H1 (cell line): ENCODE measurements at regions not wholly inside any gene's neighbourhood (a gene's known extent, or its start where the extent isn't known, plus 50 kb on each side); places are given as distances from the start of the nearest gene placed in this dataset.

ENCODE experiments used
- CTCF ChIA-PET: fragments of 300-600 bp; sonication (Branson Sonifier 250); formaldehyde crosslinking; loops from one replicate; lab custom pipeline; 2021; ENCODE audit not compliant: partially characterized antibody; lab: Charles Lee
- POLR2A ChIA-PET: fragments of 300-600 bp; sonication (Branson Sonifier 250); formaldehyde crosslinking; loops from one replicate; lab custom pipeline; 2021; ENCODE audit warnings: inconsistent platforms; ENCODE audit not compliant: partially characterized antibody; lab: Charles Lee
- DNase-seq, 2 experiments: peaks; one replicate each; pipeline versions ENCODE4 v3.0.0 to v3.0.0-alpha.2; 2010 to 2022; ENCODE audit warnings: low spot score in 2 of 2, low read depth in 1 of 2, mixed read lengths in 1 of 2
- FAIRE-seq: peaks from 2 replicates; lab custom pipeline; 2011; peaks lifted over from hg19 to GRCh38; lab: Jason Lieb, UNC
- H2AFZ ChIP-seq: 2 replicates; pipeline ENCODE4 v1.8.1; 2012; ENCODE audit warnings: low read length, inconsistent platforms
- H2AK5ac ChIP-seq: 2 replicates; pipeline ENCODE4 v1.6.1; 2013; ENCODE audit warnings: low read depth, low read length
- H2BK120ac ChIP-seq: replicated peaks from 2 replicates; pipeline ENCODE3; 2013; ENCODE audit warnings: low read depth, low read length, inconsistent platforms
- H2BK12ac ChIP-seq: 2 replicates; pipeline ENCODE4 v1.6.1; 2013; ENCODE audit warnings: low read depth, low read length
- H2BK15ac ChIP-seq: 2 replicates; pipeline ENCODE4 v1.6.1; 2013; ENCODE audit warnings: low read length
- H2BK20ac ChIP-seq: 2 replicates; pipeline ENCODE4 v1.6.1; 2013; ENCODE audit warnings: low read length
- H2BK5ac ChIP-seq: 2 replicates; pipeline ENCODE4 v1.6.1; 2013; ENCODE audit warnings: low read depth, low read length
- H3K14ac ChIP-seq: 2 replicates; pipeline ENCODE4 v1.6.1; 2013; ENCODE audit warnings: inconsistent platforms; ENCODE audit not compliant: insufficient read length
- H3K18ac ChIP-seq: 2 replicates; pipeline ENCODE4 v1.6.1; 2013; ENCODE audit warnings: low read length; ENCODE audit errors: extremely low read depth
- H3K23ac ChIP-seq: 2 replicates; pipeline ENCODE4 v1.6.1; 2013; ENCODE audit warnings: inconsistent platforms; ENCODE audit not compliant: insufficient read length
- H3K23me2 ChIP-seq: 2 replicates; pipeline ENCODE4 v1.6.1; 2013; ENCODE audit warnings: low read depth, low read length
- H3K27ac ChIP-seq: 2 replicates; pipeline ENCODE4 v1.6.1; 2011; ENCODE audit warnings: low read depth, low read length, inconsistent platforms
- H3K27me3 ChIP-seq, 4 experiments: replicated peaks in 1 of 4; 1 replicate in 1 of 4; 2 replicates in 3 of 4; pipeline versions ENCODE4 v1.6.1 to v1.8.1; 2011 to 2013; ENCODE audit warnings: low read length in 3 of 4, mild to moderate bottlenecking in 3 of 4, inconsistent platforms in 2 of 4, mixed read lengths in 2 of 4, moderate library complexity in 1 of 4; ENCODE audit not compliant: control insufficient read depth in 3 of 4, insufficient read depth in 3 of 4; ENCODE audit errors: extremely low read depth in 1 of 4
- H3K36me3 ChIP-seq, 4 experiments: 2 replicates each; pipeline versions ENCODE4 v1.6.1 to v1.8.1; 2011 to 2013; ENCODE audit warnings: mild to moderate bottlenecking in 4 of 4, low read length in 3 of 4, moderate library complexity in 2 of 4, control low read depth in 1 of 4, inconsistent platforms in 1 of 4; ENCODE audit not compliant: insufficient read depth in 4 of 4, control insufficient read depth in 2 of 4
- H3K4ac ChIP-seq: replicated peaks from 2 replicates; pipeline ENCODE3; 2013; ENCODE audit warnings: low read length, low read depth, mixed read lengths, inconsistent platforms; ENCODE audit not compliant: insufficient read length
- H3K4me1 ChIP-seq, 4 experiments: replicated peaks in 1 of 4; 1 replicate in 1 of 4; 2 replicates in 3 of 4; pipeline versions ENCODE4 v1.6.1 to v1.8.1; 2011 to 2013; ENCODE audit warnings: low read length in 3 of 4, inconsistent platforms in 2 of 4, mixed read lengths in 1 of 4; ENCODE audit not compliant: insufficient read depth in 4 of 4, control insufficient read depth in 3 of 4
- H3K4me2 ChIP-seq, 2 experiments: 2 replicates each; pipeline versions ENCODE4 v1.6.1 to v1.8.1; 2011 to 2013; ENCODE audit warnings: low read depth in 2 of 2, low read length in 2 of 2, control low read depth in 1 of 2, inconsistent platforms in 1 of 2, mild to moderate bottlenecking in 1 of 2; ENCODE audit not compliant: insufficient read depth in 1 of 2
- H3K4me3 ChIP-seq, 4 experiments: fragments of 200-600, 300-600 bp in 1 of 4; sonication (generic), shearing (Covaris generic), sonication (Bioruptor Twin) in 1 of 4; 2 replicates each; pipeline versions ENCODE4 v1.5.1 to v1.8.1; 2011 to 2016; ENCODE audit warnings: low read length in 4 of 4, low read depth in 3 of 4, control low read depth in 2 of 4, inconsistent platforms in 2 of 4, mild to moderate bottlenecking in 2 of 4, mixed read lengths in 1 of 4, moderate library complexity in 1 of 4; ENCODE audit not compliant: insufficient read depth in 2 of 4; ENCODE audit errors: extremely low read depth in 1 of 4
- H3K56ac ChIP-seq: replicated peaks from 2 replicates; pipeline ENCODE3; 2013; ENCODE audit warnings: low read depth, mild to moderate bottlenecking, mixed read lengths, low read length, inconsistent platforms; ENCODE audit not compliant: insufficient read length
- H3K79me1 ChIP-seq: 2 replicates; pipeline ENCODE4 v1.6.1; 2013; ENCODE audit warnings: low read depth, low read length, control low read depth
- H3K79me2 ChIP-seq, 2 experiments: 2 replicates each; pipeline versions ENCODE4 v1.6.1 to v1.8.1; 2012 to 2013; ENCODE audit warnings: low read length in 2 of 2, mild to moderate bottlenecking in 2 of 2, inconsistent platforms in 1 of 2; ENCODE audit not compliant: insufficient read depth in 2 of 2, control insufficient read depth in 1 of 2
- H3K9ac ChIP-seq, 4 experiments: replicated peaks in 1 of 4; 1 replicate in 1 of 4; 2 replicates in 3 of 4; pipeline versions ENCODE4 v1.6.1 to v1.8.1; 2011 to 2013; ENCODE audit warnings: low read depth in 3 of 4, low read length in 3 of 4, control low read depth in 2 of 4, mild to moderate bottlenecking in 2 of 4, moderate library complexity in 2 of 4, inconsistent platforms in 1 of 4; ENCODE audit errors: extremely low read depth in 1 of 4
- H3K9me3 ChIP-seq, 2 experiments: 2 replicates each; pipeline versions ENCODE4 v1.6.1 to v1.8.1; 2012 to 2013; ENCODE audit warnings: mild to moderate bottlenecking in 2 of 2, moderate library complexity in 2 of 2, control low read depth in 1 of 2, inconsistent platforms in 1 of 2, low read depth in 1 of 2, low read length in 1 of 2, mixed read lengths in 1 of 2; ENCODE audit not compliant: insufficient read depth in 2 of 2
- H4K20me1 ChIP-seq, 2 experiments: replicated peaks in 1 of 2; 2 replicates each; pipeline versions ENCODE3 to v1.8.1; 2011 to 2013; ENCODE audit warnings: inconsistent platforms in 2 of 2, low read length in 2 of 2, mild to moderate bottlenecking in 1 of 2; ENCODE audit not compliant: insufficient read depth in 2 of 2, control insufficient read depth in 1 of 2
- H4K5ac ChIP-seq: 2 replicates; pipeline ENCODE4 v1.6.1; 2013; ENCODE audit warnings: low read length, low read depth, mixed read lengths, inconsistent platforms; ENCODE audit not compliant: insufficient read length
- H4K8ac ChIP-seq: 2 replicates; pipeline ENCODE4 v1.8.0; 2013; ENCODE audit warnings: mild to moderate bottlenecking, moderate library complexity, low read length, inconsistent platforms; ENCODE audit not compliant: insufficient read depth; ENCODE audit errors: extremely low read depth
- H4K91ac ChIP-seq: replicated peaks from 2 replicates; pipeline ENCODE3; 2013; ENCODE audit warnings: low read length, mixed read lengths, inconsistent platforms; ENCODE audit not compliant: insufficient read length
- EGR1 ChIP-seq: IDR thresholded peaks from 2 replicates; pipeline ENCODE4 v1.6.1; 2011; ENCODE audit warnings: low read depth, low read length, borderline replicate concordance
- HDAC2 ChIP-seq, 2 experiments: fragments of 300-600 bp in 1 of 2; sonication (generic) in 1 of 2; IDR thresholded peaks; 2 replicates each; pipeline ENCODE4 v1.6.1; 2011 to 2012; ENCODE audit warnings: low read depth in 2 of 2, low read length in 2 of 2, mild to moderate bottlenecking in 2 of 2, moderate library complexity in 2 of 2, borderline replicate concordance in 1 of 2, inconsistent platforms in 1 of 2
- PHF8 ChIP-seq: fragments of 200-600 bp; sonication (generic); conservative IDR thresholded peaks from 2 replicates; pipeline ENCODE4 v1.7.1; 2012; ENCODE audit warnings: low read depth, mild to moderate bottlenecking, inconsistent platforms, low read length, moderate library complexity
- WGBS, 2 experiments: shearing (Covaris generic) in 1 of 2; methylation state at CpG; one replicate each; pipeline versions ENCODE4 v1.1.6 to v1.1.7; 2013 to 2015; ENCODE audit warnings: low lambda C conversion rate in 2 of 2, mixed read lengths in 2 of 2, inconsistent platforms in 1 of 2, low coverage in 1 of 2, missing lambda C conversion rate in 1 of 2; ENCODE audit not compliant: insufficient replicate concordance in 2 of 2, insufficient coverage in 1 of 2, insufficient read length in 1 of 2; ENCODE audit errors: extremely low coverage in 1 of 2, missing lambda C conversion rate in 1 of 2; 5-methylcytosine and 5-hydroxymethylcytosine counted together

GRCh38 chr9:111151537-111151936, 113.3 kb upstream of the LPAR1 start:
- H3K4ac ChIP-seq = no peak overlapping the region
- no peak overlapping the region for H2AFZ ChIP-seq
- CTCF ChIA-PET = no interaction called here
- H3K79me1 ChIP-seq = no peaks in the 10 kb centered on the region
- no peaks in the 10 kb centered on the region for H3K27me3 ChIP-seq
- no peak overlapping the region for H3K23ac ChIP-seq
- H3K4me1 ChIP-seq = no peaks in the 10 kb centered on the region
- no peaks in the 10 kb centered on the region for H3K23me2 ChIP-seq
- H3K36me3 ChIP-seq = no peaks in the 10 kb centered on the region
- no peak overlapping the region for H3K14ac ChIP-seq
- no peak overlapping the region for H2BK12ac ChIP-seq
- H2BK120ac ChIP-seq = no peak overlapping the region
- TF ChIP-seq PHF8 = no peak
- TF ChIP-seq HDAC2 (IDR thresholded peaks at IDR 0.05; ENCODE audit: borderline replicate concordance in 1 of 2, low read depth in 2 of 2, low read length in 2 of 2) = no peak
- no peak for TF ChIP-seq EGR1
- H3K79me2 ChIP-seq = no peaks in the 10 kb centered on the region
- no peak overlapping the region for H2AK5ac ChIP-seq
- no peak overlapping the region for H3K27ac ChIP-seq
- no peak overlapping the region for H2BK15ac ChIP-seq
- no peak overlapping the region for H3K4me3 ChIP-seq
- POLR2A ChIA-PET = no interaction called here
- H3K56ac ChIP-seq = no peak overlapping the region
- H3K4me2 ChIP-seq = no peak overlapping the region
- H2BK20ac ChIP-seq = no peak overlapping the region
- no peak overlapping the region for H3K18ac ChIP-seq
- no peak for DNase-seq
- WGBS, 2 experiments = 94% methylated on average over 1 of the region's 1 CpG; no CpG with 5 or more reads in 1 of the 2 experiments
- no peak for FAIRE-seq
- no peak overlapping the region for H3K9ac ChIP-seq
- H4K8ac ChIP-seq = no peak overlapping the region
- H4K20me1 ChIP-seq = no peaks in the 10 kb centered on the region
- no peak overlapping the region for H2BK5ac ChIP-seq
- no peak overlapping the region for H4K5ac ChIP-seq
- H3K9me3 ChIP-seq = no peaks in the 10 kb centered on the region
- H4K91ac ChIP-seq = no peak overlapping the region
